AG10803 (cell line): ENCODE measurements at regions not wholly inside any gene's neighbourhood (a gene's known extent, or its start where the extent isn't known, plus 50 kb on each side); places are given as distances from the start of the nearest gene placed in this dataset.

ENCODE experiments used
- DNase-seq: peaks from one replicate; pipeline ENCODE4 v3.0.0; 2010; ENCODE audit warnings: low read depth
- H3K4me3 ChIP-seq: 2 replicates; pipeline ENCODE4 v1.5.1; 2011; ENCODE audit warnings: mild to moderate bottlenecking, low read length, control low read depth
- CTCF ChIP-seq: conservative IDR thresholded peaks from 2 replicates; pipeline ENCODE4 v1.5.1; 2011; ENCODE audit warnings: mild to moderate bottlenecking, low read length, control low read depth, inconsistent platforms

DNA sequence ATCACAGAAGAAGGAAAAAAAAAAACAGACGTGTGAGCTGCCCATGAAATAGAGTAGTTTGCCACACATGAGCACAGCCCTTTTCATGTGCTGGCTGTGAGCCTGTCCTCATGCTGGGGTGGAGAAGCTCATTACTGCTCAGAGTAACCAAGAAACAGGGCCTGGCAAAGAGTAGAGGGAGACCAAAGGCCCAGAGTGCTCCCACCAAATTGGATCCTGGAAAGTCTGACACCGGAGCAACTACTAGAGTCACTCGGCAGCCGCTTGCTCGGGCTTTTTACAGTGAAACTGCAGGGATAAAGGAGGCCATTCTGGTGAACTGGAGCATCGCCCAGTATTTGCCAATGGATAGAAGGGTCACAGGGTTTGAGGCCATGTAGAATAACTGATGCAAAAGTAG, 64.4 kb upstream of the BARHL2 start:
- no peak for DNase-seq
- H3K4me3 ChIP-seq, result no peak overlapping the region
- no peak for TF ChIP-seq CTCF

GRCh38 chr1:90780981-90781380, 63.9 kb upstream of the BARHL2 start:
- no peak overlapping the region for H3K4me3 ChIP-seq
- no peak for TF ChIP-seq CTCF
- DNase-seq, result no peak

- no peak for TF ChIP-seq CTCF
- H3K4me3 ChIP-seq, result no peak overlapping the region
- DNase-seq, result no peak
Observed at GRCh38 chr1:90779573-90779972, 62.5 kb upstream of the BARHL2 start.

DNA sequence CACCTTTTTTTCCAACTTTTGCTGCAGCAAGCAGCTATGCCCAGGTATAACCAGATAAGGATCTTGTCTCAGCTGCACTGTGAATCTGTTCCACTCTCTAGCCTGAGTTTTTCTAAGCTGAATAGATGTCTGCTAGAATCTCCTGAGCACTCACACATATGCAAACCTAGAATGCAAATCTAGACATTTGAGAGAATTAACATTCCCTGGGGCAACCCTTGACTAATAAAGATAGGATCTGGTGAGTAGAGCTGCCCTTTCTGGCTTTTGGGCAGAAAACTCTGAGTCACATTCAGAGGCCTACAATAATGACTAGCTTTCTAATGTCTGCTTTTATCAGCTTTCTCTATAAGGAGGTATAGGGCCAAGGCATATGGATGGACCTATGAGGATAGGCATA, 61.4 kb upstream of the BARHL2 start:
- no peak for DNase-seq

DNA sequence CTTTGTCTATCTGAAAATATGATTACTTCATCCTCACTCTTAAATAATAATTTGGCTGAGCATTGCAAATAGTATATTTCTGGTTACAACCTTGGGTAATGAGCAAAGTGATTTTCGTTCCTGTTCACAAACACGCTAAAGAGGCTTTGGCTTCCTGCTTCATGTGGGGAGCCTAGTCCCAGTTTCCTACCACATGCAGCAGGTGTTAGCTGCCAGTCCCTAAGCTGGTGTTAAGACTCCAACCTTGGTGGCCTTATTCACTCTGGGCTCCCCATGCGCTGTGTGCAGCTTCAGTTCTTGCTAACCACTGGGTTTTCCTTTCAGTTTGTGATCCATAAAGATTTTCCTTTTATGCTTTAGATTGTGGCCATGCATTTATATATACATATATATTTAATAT, 56.7 kb upstream of the BARHL2 start:
- no peak overlapping the region for H3K4me3 ChIP-seq
- no peak for DNase-seq
- TF ChIP-seq CTCF, result no peak

More for the DNA sequence above, 61.4 kb upstream of the BARHL2 start:
- TF ChIP-seq CTCF, result no peak
- H3K4me3 ChIP-seq, result no peak overlapping the region

GRCh38 chr1:90768826-90769225, 51.7 kb upstream of the BARHL2 start:
- no peak for TF ChIP-seq CTCF
- H3K4me3 ChIP-seq, result no peak overlapping the region
- no peak for DNase-seq

- TF ChIP-seq CTCF, result no peak
- H3K4me3 ChIP-seq, result no peak overlapping the region
- DNase-seq, result no peak
Observed at GRCh38 chr1:90768098-90768497, 51.0 kb upstream of the BARHL2 start.
